ENCODE measurements at regions not wholly inside any gene's neighbourhood (a gene's known extent, or its start where the extent isn't known, plus 50 kb on each side); places are given as distances from the start of the nearest gene placed in this dataset.
A peak's percentile ranks its signal among the peaks of the same experiment; 100 is the strongest.

- DNase-seq (ENCODE audit: low read depth) = no peak
- no peak overlapping the region for H3K4me3 ChIP-seq (ENCODE audit: control insufficient read depth, low read depth, low read length)
- no peak for TF ChIP-seq CTCF (conservative IDR thresholded peaks at IDR 0.05; ENCODE audit: control insufficient read depth, insufficient read depth, low read depth, low read length)
Measured at GRCh38 chr5:26740182-26740581, 298.2 kb downstream of the CDH9 start.

- no peak for TF ChIP-seq CTCF (conservative IDR thresholded peaks at IDR 0.05; ENCODE audit: control insufficient read depth, insufficient read depth, low read depth, low read length)
- H3K4me3 ChIP-seq (ENCODE audit: control insufficient read depth, low read depth, low read length) = no peak overlapping the region
- DNase-seq (ENCODE audit: low read depth) = no peak
Measured at GRCh38 chr5:26737348-26738265, 300.8 kb downstream of the CDH9 start.

- TF ChIP-seq CTCF (conservative IDR thresholded peaks at IDR 0.05; ENCODE audit: control insufficient read depth, insufficient read depth, low read depth, low read length) = no peak
- no peak for DNase-seq (ENCODE audit: low read depth)
- H3K4me3 ChIP-seq (ENCODE audit: control insufficient read depth, low read depth, low read length) = no peak overlapping the region
Measured at GRCh38 chr5:26727916-26728315, 310.5 kb downstream of the CDH9 start.

- TF ChIP-seq CTCF (conservative IDR thresholded peaks at IDR 0.05; ENCODE audit: control insufficient read depth, insufficient read depth, low read depth, low read length) = no peak
- no peak overlapping the region for H3K4me3 ChIP-seq (ENCODE audit: control insufficient read depth, low read depth, low read length)
- DNase-seq (ENCODE audit: low read depth) = no peak
Measured at GRCh38 chr5:26719803-26720202, 318.6 kb downstream of the CDH9 start.

- peak; percentile 10 for DNase-seq (ENCODE audit: low read depth)
- peak; percentile 33 for TF ChIP-seq CTCF (conservative IDR thresholded peaks at IDR 0.05; ENCODE audit: control insufficient read depth, insufficient read depth, low read depth, low read length)
- H3K4me3 ChIP-seq (ENCODE audit: control insufficient read depth, low read depth, low read length) = no peak overlapping the region
Measured at GRCh38 chr5:26700759-26701384, 337.5 kb downstream of the CDH9 start.

GRCh38 chr5:26692952-26693351, 345.4 kb downstream of the CDH9 start:
- H3K4me3 ChIP-seq (ENCODE audit: control insufficient read depth, low read depth, low read length) = no peak overlapping the region
- DNase-seq (ENCODE audit: low read depth) = no peak
- TF ChIP-seq CTCF (conservative IDR thresholded peaks at IDR 0.05; ENCODE audit: control insufficient read depth, insufficient read depth, low read depth, low read length) = no peak

Measured in fibroblast of mammary gland (primary cell).